ENCODE measurements at regions not wholly inside any gene's neighbourhood (a gene's known extent, or its start where the extent isn't known, plus 50 kb on each side); places are given as distances from the start of the nearest gene placed in this dataset.

DNA sequence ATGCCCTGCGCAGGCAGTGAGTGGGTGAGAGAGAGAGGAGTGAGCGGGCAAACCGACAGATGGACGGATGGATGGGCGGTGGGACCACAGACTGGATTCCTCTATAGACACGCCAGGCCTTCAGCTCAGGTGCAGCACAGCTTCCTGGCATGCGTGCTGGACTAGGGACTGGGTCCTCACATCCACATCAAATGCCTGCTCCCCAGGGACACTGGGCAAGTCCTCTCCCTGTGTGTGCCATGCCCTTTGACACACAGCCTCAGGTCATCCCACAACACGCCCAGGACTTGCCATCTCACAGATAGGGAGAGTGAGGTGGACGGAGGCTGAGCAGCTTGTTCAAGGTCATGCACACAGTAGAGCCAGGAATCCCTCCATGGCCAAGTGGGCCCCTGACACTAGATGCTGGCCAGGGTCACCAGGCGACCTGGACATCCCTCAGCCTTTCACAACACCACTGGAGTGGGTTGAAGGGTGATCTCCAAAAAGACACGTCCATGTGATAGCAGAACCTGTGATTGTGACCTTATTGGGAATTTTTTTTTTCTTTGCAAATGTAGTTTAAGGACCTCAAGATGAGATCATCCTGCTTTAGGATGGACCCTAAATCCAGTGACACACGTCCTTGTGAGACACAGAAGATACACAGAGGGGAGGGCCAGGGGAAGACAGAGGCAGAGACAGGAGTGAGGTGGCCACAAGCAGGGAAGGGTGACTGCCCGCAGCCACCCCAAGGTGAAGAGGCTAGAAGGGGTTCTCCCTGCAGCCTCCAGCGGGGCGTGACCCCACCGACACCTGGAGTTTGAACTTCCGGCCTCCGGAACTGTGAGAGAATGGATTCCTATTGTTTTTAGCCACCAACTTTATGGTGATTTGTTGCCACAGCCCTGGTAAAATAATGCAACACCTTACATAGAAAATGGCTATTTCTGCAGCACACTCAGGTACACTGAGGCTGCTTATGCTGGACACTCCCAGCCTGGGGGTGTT, 155.0 kb upstream of the CHST15 start:
- DNase-seq = no peak
- 90 to 94% methylated on average over 18 of the region's 18 CpGs for WGBS, 2 donors

GRCh38 chr10:124245806-124246440, 152.5 kb upstream of the CHST15 start:
- no peak overlapping the region for H3K27ac ChIP-seq (ENCODE audit: low read depth in 1 of 2, low read length in 1 of 2)
- H3K4me1 ChIP-seq (ENCODE audit: control insufficient read depth in 5 of 5, insufficient read depth in 5 of 5, low read length in 5 of 5) = no peaks in the 10 kb centered on the region
- DNase-seq (peak in 1 of 3 donors; percentile 35), ATAC-seq (ENCODE audit: insufficient read depth, low FRiP score) (peak; percentile 53)
- H3K36me3 ChIP-seq (ENCODE audit: control insufficient read depth in 4 of 4, insufficient read depth in 4 of 4, low read length in 4 of 4) = no peaks in the 10 kb centered on the region
- H3K9me3 ChIP-seq (ENCODE audit: control insufficient read depth in 4 of 4, insufficient read depth in 3 of 4, low read length in 3 of 4) = peaks cover 0 to 3% (median 0%) of the 10 kb centered on the region in 4 donors
- TF ChIP-seq, protein P1, sequence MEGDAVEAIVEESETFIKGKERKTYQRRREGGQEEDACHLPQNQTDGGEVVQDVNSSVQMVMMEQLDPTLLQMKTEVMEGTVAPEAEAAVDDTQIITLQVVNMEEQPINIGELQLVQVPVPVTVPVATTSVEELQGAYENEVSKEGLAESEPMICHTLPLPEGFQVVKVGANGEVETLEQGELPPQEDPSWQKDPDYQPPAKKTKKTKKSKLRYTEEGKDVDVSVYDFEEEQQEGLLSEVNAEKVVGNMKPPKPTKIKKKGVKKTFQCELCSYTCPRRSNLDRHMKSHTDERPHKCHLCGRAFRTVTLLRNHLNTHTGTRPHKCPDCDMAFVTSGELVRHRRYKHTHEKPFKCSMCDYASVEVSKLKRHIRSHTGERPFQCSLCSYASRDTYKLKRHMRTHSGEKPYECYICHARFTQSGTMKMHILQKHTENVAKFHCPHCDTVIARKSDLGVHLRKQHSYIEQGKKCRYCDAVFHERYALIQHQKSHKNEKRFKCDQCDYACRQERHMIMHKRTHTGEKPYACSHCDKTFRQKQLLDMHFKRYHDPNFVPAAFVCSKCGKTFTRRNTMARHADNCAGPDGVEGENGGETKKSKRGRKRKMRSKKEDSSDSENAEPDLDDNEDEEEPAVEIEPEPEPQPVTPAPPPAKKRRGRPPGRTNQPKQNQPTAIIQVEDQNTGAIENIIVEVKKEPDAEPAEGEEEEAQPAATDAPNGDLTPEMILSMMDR (IDR thresholded peaks at IDR 0.05; ENCODE audit: control extremely low read depth, extremely low read depth) = no peak
- no peaks in the 10 kb centered on the region for H3K27me3 ChIP-seq (ENCODE audit: control insufficient read depth in 3 of 3, insufficient read depth in 3 of 3, low read length in 2 of 3)
- no peak overlapping the region for H3K9ac ChIP-seq (ENCODE audit: insufficient read depth in 1 of 2, low read length in 2 of 2)
- no peak overlapping the region for H3K4me3 ChIP-seq
- 72 to 82% methylated on average over 11 of the region's 11 CpGs for WGBS, 2 donors

More for the DNA sequence above, 155.0 kb upstream of the CHST15 start:
- no peak for ATAC-seq (ENCODE audit: insufficient read depth, low FRiP score)
- TF ChIP-seq, protein P1 (IDR thresholded peaks at IDR 0.05; ENCODE audit: control extremely low read depth, extremely low read depth) = no peak
- H3K27me3 ChIP-seq (ENCODE audit: control insufficient read depth in 3 of 3, insufficient read depth in 3 of 3, low read length in 2 of 3) = no peaks in the 10 kb centered on the region
- H3K36me3 ChIP-seq (ENCODE audit: control insufficient read depth in 4 of 4, insufficient read depth in 4 of 4, low read length in 4 of 4) = no peaks in the 10 kb centered on the region
- no peak overlapping the region for H3K27ac ChIP-seq (ENCODE audit: low read depth in 1 of 2, low read length in 1 of 2)
- H3K4me3 ChIP-seq = no peak overlapping the region
- H3K4me1 ChIP-seq (ENCODE audit: control insufficient read depth in 5 of 5, insufficient read depth in 5 of 5, low read length in 5 of 5) = no peaks in the 10 kb centered on the region
- peaks cover 0 to 3% (median 0%) of the 10 kb centered on the region in 4 donors for H3K9me3 ChIP-seq (ENCODE audit: control insufficient read depth in 4 of 4, insufficient read depth in 3 of 4, low read length in 3 of 4)
- H3K9ac ChIP-seq (ENCODE audit: insufficient read depth in 1 of 2, low read length in 2 of 2) = no peak overlapping the region

DNA sequence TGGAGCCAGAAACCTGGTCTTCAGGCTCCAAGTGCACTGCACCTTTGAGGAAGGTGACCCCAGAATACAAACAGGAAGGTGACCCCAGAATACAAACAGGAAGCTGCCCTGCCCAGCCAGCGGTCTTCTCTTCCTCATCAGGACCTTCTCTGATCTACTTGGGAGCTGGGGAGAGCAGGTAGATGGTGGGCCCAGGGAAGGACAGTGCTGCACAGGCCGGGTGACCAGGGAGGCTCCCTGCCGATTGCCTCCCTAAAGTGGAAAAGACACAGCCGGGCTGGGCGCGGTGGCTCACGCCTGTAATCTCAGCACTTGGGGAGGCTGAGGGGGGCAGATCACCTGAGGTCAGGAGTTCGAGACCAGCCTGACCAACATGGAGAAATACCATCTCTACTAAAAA, 151.8 kb upstream of the CHST15 start:
- TF ChIP-seq, protein P1 (IDR thresholded peaks at IDR 0.05; ENCODE audit: control extremely low read depth, extremely low read depth) = no peak
- H3K27me3 ChIP-seq (ENCODE audit: control insufficient read depth in 3 of 3, insufficient read depth in 3 of 3, low read length in 2 of 3) = no peaks in the 10 kb centered on the region
- no peak overlapping the region for H3K9ac ChIP-seq (ENCODE audit: insufficient read depth in 1 of 2, low read length in 2 of 2)
- 90 to 93% methylated on average over 8 of the region's 8 CpGs for WGBS, 2 donors
- H3K4me1 ChIP-seq (ENCODE audit: control insufficient read depth in 5 of 5, insufficient read depth in 5 of 5, low read length in 5 of 5) = no peaks in the 10 kb centered on the region
- ATAC-seq (ENCODE audit: insufficient read depth, low FRiP score) (no peak), DNase-seq (no peak)
- H3K27ac ChIP-seq (ENCODE audit: low read depth in 1 of 2, low read length in 1 of 2) = no peak overlapping the region
- no peaks in the 10 kb centered on the region for H3K36me3 ChIP-seq (ENCODE audit: control insufficient read depth in 4 of 4, insufficient read depth in 4 of 4, low read length in 4 of 4)
- no peak overlapping the region for H3K4me3 ChIP-seq
- H3K9me3 ChIP-seq (ENCODE audit: control insufficient read depth in 4 of 4, insufficient read depth in 3 of 4, low read length in 3 of 4) = peaks cover 0 to 3% (median 0%) of the 10 kb centered on the region in 4 donors

Measured in lung (tissue), 11 donors.